CMK (cell line): ENCODE measurements at regions not wholly inside any gene's neighbourhood (a gene's known extent, or its start where the extent isn't known, plus 50 kb on each side); places are given as distances from the start of the nearest gene placed in this dataset.

Experiments
- DNase-seq: peaks from one replicate; pipeline ENCODE4 v3.0.0-alpha.2; 2010; ENCODE audit warnings: low read depth

GRCh38 chr17:79342376-79342775 is 267.8 kb downstream of the ENGASE start:
- DNase-seq = no peak

- DNase-seq = no peak
Observed at GRCh38 chr17:79341816-79342215, 267.2 kb downstream of the ENGASE start.

- no peak for DNase-seq
Observed at GRCh38 chr17:79341222-79341780, 266.7 kb downstream of the ENGASE start.

GRCh38 chr17:79340333-79341221 is 266.0 kb downstream of the ENGASE start:
- no peak for DNase-seq

GRCh38 chr17:79339321-79339720 is 264.7 kb downstream of the ENGASE start:
- DNase-seq = no peak

- DNase-seq = no peak
Observed at GRCh38 chr17:79338604-79339003, 264.0 kb downstream of the ENGASE start.

GRCh38 chr17:79338152-79338551 is 263.5 kb downstream of the ENGASE start:
- no peak for DNase-seq

- DNase-seq = no peak
Observed at GRCh38 chr17:79337053-79337452, 262.4 kb downstream of the ENGASE start.

- no peak for DNase-seq
Observed at GRCh38 chr17:79335456-79335855, 260.8 kb downstream of the ENGASE start.

GRCh38 chr17:79332011-79332554 is 257.5 kb downstream of the ENGASE start:
- no peak for DNase-seq

- no peak for DNase-seq
Observed at GRCh38 chr17:79331492-79331891, 256.9 kb downstream of the ENGASE start.

GRCh38 chr17:79330696-79331095 is 256.1 kb downstream of the ENGASE start:
- no peak for DNase-seq

GRCh38 chr17:79330229-79330628 is 255.6 kb downstream of the ENGASE start:
- no peak for DNase-seq

GRCh38 chr17:79326814-79327213 is 252.2 kb downstream of the ENGASE start:
- DNase-seq = no peak

GRCh38 chr17:79325709-79326430 is 251.2 kb downstream of the ENGASE start:
- DNase-seq = no peak

- DNase-seq = no peak
Observed at GRCh38 chr17:79324194-79324593, 249.6 kb downstream of the ENGASE start.

- DNase-seq = no peak
Observed at GRCh38 chr17:79323566-79323965, 248.9 kb downstream of the ENGASE start.

- no peak for DNase-seq
Observed at GRCh38 chr17:79322211-79323123, 247.8 kb downstream of the ENGASE start.

- no peak for DNase-seq
Observed at GRCh38 chr17:79320331-79320730, 245.7 kb downstream of the ENGASE start.

GRCh38 chr17:79317916-79318315 is 243.3 kb downstream of the ENGASE start:
- no peak for DNase-seq

- no peak for DNase-seq
Observed at GRCh38 chr17:79316805-79317204, 242.2 kb downstream of the ENGASE start.
